Neutrophil (primary cell): ENCODE measurements at regions not wholly inside any gene's neighbourhood (a gene's known extent, or its start where the extent isn't known, plus 50 kb on each side); places are given as distances from the start of the nearest gene placed in this dataset.

Experiments used
- H3K27ac ChIP-seq: fragments of 200-600 bp; sonication (generic); 2 replicates; pipeline ENCODE4 v1.5.1; 2016; ENCODE audit warnings: mild to moderate bottlenecking, moderate library complexity
- H3K27me3 ChIP-seq: fragments of 200-600 bp; sonication (generic); 2 replicates; pipeline ENCODE4 v1.6.0; 2016; ENCODE audit warnings: mild to moderate bottlenecking
- H3K36me3 ChIP-seq: fragments of 200-600 bp; sonication (generic); 2 replicates; pipeline ENCODE4 v1.5.1; 2017
- H3K4me1 ChIP-seq, 2 experiments: fragments of 200-600 bp in 1 of 2; sonication (generic) in 1 of 2; 1 replicate in 1 of 2; 2 replicates in 1 of 2; pipeline versions ENCODE4 v1.5.1 to v1.6.1; 2013 to 2016; ENCODE audit warnings: low read depth in 1 of 2, low read length in 1 of 2, mild to moderate bottlenecking in 1 of 2, moderate library complexity in 1 of 2; ENCODE audit not compliant: control insufficient read depth in 1 of 2, insufficient read depth in 1 of 2
- H3K4me3 ChIP-seq, 2 experiments: fragments of 200-600 bp in 1 of 2; sonication (generic) in 1 of 2; 1 replicate in 1 of 2; 2 replicates in 1 of 2; pipeline ENCODE4 v1.5.1; 2013 to 2016; ENCODE audit warnings: low read depth in 1 of 2, low read length in 1 of 2, mild to moderate bottlenecking in 1 of 2, moderate library complexity in 1 of 2
- H3K9me3 ChIP-seq: fragments of 200-600 bp; sonication (generic); 2 replicates; pipeline ENCODE4 v1.5.1; 2016
- CTCF ChIP-seq: fragments of 200-600 bp; sonication (generic); IDR thresholded peaks from 2 replicates; pipeline ENCODE4 v1.5.1; 2016; ENCODE audit warnings: antibody characterized with exemption

- no peaks in the 10 kb centered on the region for H3K36me3 ChIP-seq
- no peaks in the 10 kb centered on the region for H3K4me1 ChIP-seq
- no peak overlapping the region for H3K4me3 ChIP-seq
- TF ChIP-seq CTCF = no peak
- H3K27ac ChIP-seq = no peak overlapping the region
- no peaks in the 10 kb centered on the region for H3K27me3 ChIP-seq
- H3K9me3 ChIP-seq = no peaks in the 10 kb centered on the region
Observed at GRCh38 chr20:19958219-19958618, 58.9 kb upstream of the NAA20 start.

- H3K36me3 ChIP-seq = no peaks in the 10 kb centered on the region
- no peak overlapping the region for H3K4me3 ChIP-seq
- no peaks in the 10 kb centered on the region for H3K27me3 ChIP-seq
- TF ChIP-seq CTCF = no peak
- no peak overlapping the region for H3K27ac ChIP-seq
- no peaks in the 10 kb centered on the region for H3K9me3 ChIP-seq
- H3K4me1 ChIP-seq = no peaks in the 10 kb centered on the region
Observed at GRCh38 chr20:19958928-19959327, 58.2 kb upstream of the NAA20 start.

GRCh38 chr20:19960745-19961144, 56.4 kb upstream of the NAA20 start:
- H3K4me3 ChIP-seq = no peak overlapping the region
- no peaks in the 10 kb centered on the region for H3K27me3 ChIP-seq
- TF ChIP-seq CTCF = no peak
- no peak overlapping the region for H3K27ac ChIP-seq
- H3K9me3 ChIP-seq = no peaks in the 10 kb centered on the region
- H3K36me3 ChIP-seq = no peaks in the 10 kb centered on the region
- H3K4me1 ChIP-seq = no peaks in the 10 kb centered on the region

GRCh38 chr20:19961293-19961692, 55.9 kb upstream of the NAA20 start:
- H3K27ac ChIP-seq = no peak overlapping the region
- no peak for TF ChIP-seq CTCF
- no peak overlapping the region for H3K4me3 ChIP-seq
- H3K9me3 ChIP-seq = no peaks in the 10 kb centered on the region
- no peaks in the 10 kb centered on the region for H3K36me3 ChIP-seq
- no peaks in the 10 kb centered on the region for H3K4me1 ChIP-seq
- H3K27me3 ChIP-seq = no peaks in the 10 kb centered on the region

GRCh38 chr20:19962958-19963357, 54.2 kb upstream of the NAA20 start:
- no peaks in the 10 kb centered on the region for H3K36me3 ChIP-seq
- no peaks in the 10 kb centered on the region for H3K4me1 ChIP-seq
- no peak for TF ChIP-seq CTCF
- no peaks in the 10 kb centered on the region for H3K9me3 ChIP-seq
- no peak overlapping the region for H3K27ac ChIP-seq
- H3K27me3 ChIP-seq = no peaks in the 10 kb centered on the region
- H3K4me3 ChIP-seq = no peak overlapping the region
